Neuron (in vitro differentiated cells): ENCODE measurements at regions not wholly inside any gene's neighbourhood (a gene's known extent, or its start where the extent isn't known, plus 50 kb on each side); places are given as distances from the start of the nearest gene placed in this dataset.

Source experiments
- H2AFZ ChIP-seq: one replicate; pipeline ENCODE4 v1.6.1; 2013; ENCODE audit warnings: low read depth, mild to moderate bottlenecking, inconsistent platforms, low read length, moderate library complexity
- H3K27me3 ChIP-seq: one replicate; pipeline ENCODE4 v1.6.1; 2013; ENCODE audit warnings: low read length; ENCODE audit not compliant: insufficient read depth
- H3K36me3 ChIP-seq: one replicate; pipeline ENCODE4 v1.6.1; 2013; ENCODE audit warnings: low read length; ENCODE audit not compliant: insufficient read depth
- H3K4me1 ChIP-seq: one replicate; pipeline ENCODE4 v1.6.1; 2013; ENCODE audit warnings: low read length; ENCODE audit not compliant: insufficient read depth
- H3K4me3 ChIP-seq: 2 replicates; pipeline ENCODE4 v1.5.1; 2013; ENCODE audit warnings: mild to moderate bottlenecking, low read length, moderate library complexity
- H3K9me3 ChIP-seq: one replicate; pipeline ENCODE4 v1.6.1; 2013; ENCODE audit warnings: low read length

GRCh38 chr12:124194893-124195566, 99.9 kb upstream of the RFLNA start:
- Histone ChIP-seq H3K9me3 (peaks cover 9% of the 10 kb centered on the region), H3K36me3 (no peaks in the 10 kb centered on the region), H2AFZ (no peak overlapping the region)

DNA sequence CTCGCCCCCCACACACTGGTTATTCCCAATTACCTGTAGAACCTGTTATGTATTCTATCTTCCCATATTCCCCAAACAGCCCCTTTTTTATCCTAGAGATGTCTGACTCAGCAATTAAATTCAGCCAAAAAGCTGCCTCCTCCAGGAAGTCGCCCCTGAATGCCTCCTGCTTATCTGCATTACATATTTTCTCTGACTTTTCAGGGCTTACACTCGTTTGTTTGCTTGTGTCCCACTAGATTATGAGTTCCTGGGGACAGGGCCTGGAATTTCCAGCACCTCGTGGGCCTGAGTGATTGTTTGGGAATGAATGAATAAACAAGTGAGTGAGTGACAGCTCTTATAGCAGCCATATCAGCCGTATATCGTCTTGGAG, 99.3 kb upstream of the RFLNA start:
- Histone ChIP-seq H3K4me1 (no peaks in the 10 kb centered on the region), H2AFZ (no peak overlapping the region), H3K36me3 (no peaks in the 10 kb centered on the region), H3K4me3 (no peak overlapping the region), H3K9me3 (peaks cover 9% of the 10 kb centered on the region), H3K27me3 (no peaks in the 10 kb centered on the region)

More at GRCh38 chr12:124194893-124195566, 99.9 kb upstream of the RFLNA start:
- no peak overlapping the region for H3K4me3 ChIP-seq
- H3K4me1 ChIP-seq = no peaks in the 10 kb centered on the region
- H3K27me3 ChIP-seq = no peaks in the 10 kb centered on the region

GRCh38 chr12:124196236-124196635, 98.7 kb upstream of the RFLNA start:
- Histone ChIP-seq H3K9me3 (peaks cover 9% of the 10 kb centered on the region), H2AFZ (no peak overlapping the region), H3K4me3 (no peak overlapping the region), H3K27me3 (no peaks in the 10 kb centered on the region), H3K36me3 (no peaks in the 10 kb centered on the region), H3K4me1 (no peaks in the 10 kb centered on the region)

GRCh38 chr12:124201248-124201647, 93.6 kb upstream of the RFLNA start:
- no peaks in the 10 kb centered on the region for H3K36me3 ChIP-seq
- H3K4me3 ChIP-seq = no peak overlapping the region
- H2AFZ ChIP-seq = no peak overlapping the region
- H3K4me1 ChIP-seq = no peaks in the 10 kb centered on the region
- no peaks in the 10 kb centered on the region for H3K27me3 ChIP-seq
- H3K9me3 ChIP-seq = peaks cover 1% of the 10 kb centered on the region

DNA sequence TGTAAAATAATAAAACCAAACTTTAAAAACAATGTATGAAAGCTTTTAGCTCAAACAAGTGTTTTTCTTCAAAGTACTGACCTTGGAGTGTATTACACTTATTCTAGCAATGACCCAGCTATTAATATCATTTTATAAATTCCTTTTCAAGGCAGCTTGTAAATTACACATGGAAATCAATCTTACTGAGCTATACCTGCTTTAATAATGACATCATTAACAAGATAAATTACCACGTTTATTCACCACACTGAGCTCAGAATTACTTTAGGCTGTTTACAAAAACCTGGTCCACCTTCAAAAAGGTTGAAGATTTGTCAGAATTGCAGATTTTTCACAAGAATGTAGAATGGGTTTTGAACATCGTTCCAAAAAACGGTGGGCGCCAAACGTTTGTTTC, 91.7 kb upstream of the RFLNA start:
- Histone ChIP-seq H3K9me3 (peaks cover 1% of the 10 kb centered on the region), H3K36me3 (no peaks in the 10 kb centered on the region), H2AFZ (no peak overlapping the region), H3K27me3 (peaks cover 3% of the 10 kb centered on the region), H3K4me3 (no peak overlapping the region), H3K4me1 (no peaks in the 10 kb centered on the region)

DNA sequence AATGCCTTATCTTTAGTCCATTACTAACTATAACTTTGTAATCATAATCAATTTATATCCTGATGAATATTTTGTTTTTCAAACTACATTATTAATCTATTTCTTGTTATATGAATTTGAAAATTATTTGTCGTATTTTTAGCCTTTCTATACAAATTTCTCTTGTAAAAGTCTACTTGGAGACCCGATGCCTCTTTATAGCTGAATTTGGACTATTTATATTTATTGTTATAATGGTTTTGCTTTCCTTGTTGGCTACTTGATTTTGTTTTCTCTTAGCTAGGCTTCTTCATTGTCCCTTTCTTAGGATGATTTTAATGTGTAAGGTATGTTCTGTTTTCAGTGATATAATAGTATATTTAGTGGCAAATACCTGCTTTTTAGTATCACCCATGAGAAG, 89.5 kb upstream of the RFLNA start:
- Histone ChIP-seq H3K27me3 (peaks cover 3% of the 10 kb centered on the region), H2AFZ (no peak overlapping the region), H3K4me1 (no peaks in the 10 kb centered on the region), H3K4me3 (no peak overlapping the region), H3K36me3 (no peaks in the 10 kb centered on the region), H3K9me3 (peaks cover 1% of the 10 kb centered on the region)

- Histone ChIP-seq H3K36me3 (no peaks in the 10 kb centered on the region), H3K9me3 (peaks cover 5% of the 10 kb centered on the region)
These were observed 87.8 kb upstream of the RFLNA start for GRCh38 chr12:124207049-124207448.

DNA sequence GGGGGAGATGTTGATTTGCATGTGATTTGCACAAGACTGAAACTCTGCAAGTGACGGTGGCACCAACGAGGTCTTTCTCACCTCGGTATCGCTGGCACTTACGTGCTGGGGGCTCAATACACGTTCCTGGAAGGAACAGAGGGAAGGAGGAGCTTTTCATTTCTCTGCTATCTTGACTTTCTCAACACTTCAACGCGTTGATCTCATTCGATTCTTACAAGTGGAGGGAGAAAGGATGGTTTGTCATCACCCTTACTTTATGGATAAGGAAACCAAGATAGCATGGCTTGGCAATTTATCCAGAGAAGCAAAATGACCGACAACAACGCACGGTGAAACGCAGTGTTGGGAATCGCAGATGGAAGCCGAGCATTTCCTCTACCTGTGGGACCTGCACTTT, 87.3 kb upstream of the RFLNA start:
- Histone ChIP-seq H3K4me1 (no peaks in the 10 kb centered on the region), H2AFZ (no peak overlapping the region), H3K4me3 (no peak overlapping the region), H3K36me3 (no peaks in the 10 kb centered on the region), H3K9me3 (peaks cover 5% of the 10 kb centered on the region), H3K27me3 (peaks cover 3% of the 10 kb centered on the region)

More at GRCh38 chr12:124207049-124207448, 87.8 kb upstream of the RFLNA start:
- peaks cover 3% of the 10 kb centered on the region for H3K27me3 ChIP-seq
- no peaks in the 10 kb centered on the region for H3K4me1 ChIP-seq
- no peak overlapping the region for H2AFZ ChIP-seq
- no peak overlapping the region for H3K4me3 ChIP-seq

DNA sequence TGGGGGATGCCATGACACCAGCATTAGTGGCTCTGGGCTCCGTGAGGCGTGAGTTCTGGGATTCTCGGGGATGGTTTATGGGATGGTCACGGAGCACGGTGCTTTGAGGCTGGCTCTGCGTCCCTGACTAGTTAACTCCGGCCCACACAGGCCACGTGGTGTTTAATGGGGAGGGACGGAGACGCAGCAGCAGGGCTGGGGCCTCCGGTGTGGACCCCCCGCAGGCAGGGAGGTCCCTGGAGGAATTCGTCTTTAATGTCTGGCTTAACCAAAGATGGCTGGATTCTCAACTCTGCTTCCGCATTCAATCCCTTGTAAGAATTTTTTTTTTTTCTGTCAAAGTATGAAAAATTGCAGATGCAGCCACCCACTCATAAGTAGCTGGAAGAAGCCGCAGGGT, 86.4 kb upstream of the RFLNA start:
- Histone ChIP-seq H2AFZ (no peak overlapping the region), H3K4me3 (no peak overlapping the region), H3K27me3 (peaks cover 3% of the 10 kb centered on the region), H3K36me3 (no peaks in the 10 kb centered on the region), H3K4me1 (no peaks in the 10 kb centered on the region), H3K9me3 (peaks cover 5% of the 10 kb centered on the region)

DNA sequence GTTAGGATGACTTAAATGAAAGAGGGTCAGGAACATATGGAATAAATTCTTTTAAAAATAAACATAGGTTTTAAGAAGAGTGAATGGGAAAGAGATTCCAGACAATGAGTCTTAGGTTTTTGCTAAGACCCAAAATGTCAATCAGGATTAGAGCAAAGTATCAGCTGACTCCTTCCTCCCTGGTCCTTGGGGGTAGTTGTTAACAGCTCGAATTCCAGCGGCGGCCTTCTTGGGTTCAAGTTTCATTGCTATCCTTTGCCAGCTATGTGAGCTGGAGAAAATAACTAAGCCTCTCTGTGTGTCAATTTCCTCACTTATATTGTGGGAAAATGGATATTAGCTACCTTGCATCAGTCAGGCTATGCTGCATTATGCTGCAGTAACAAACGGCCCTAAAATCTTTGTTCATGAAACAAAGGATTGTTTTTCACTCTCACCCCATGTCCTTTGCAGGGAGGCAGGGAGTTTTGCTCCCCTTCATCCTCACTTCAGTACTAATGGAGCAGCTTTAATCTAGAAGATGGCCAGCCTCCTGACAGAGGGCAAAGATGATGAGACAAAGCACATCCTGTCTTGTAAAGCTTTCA, 83.8 kb upstream of the RFLNA start:
- no peaks in the 10 kb centered on the region for H3K36me3 ChIP-seq
- H3K4me1 ChIP-seq = peaks cover 7% of the 10 kb centered on the region
- H3K9me3 ChIP-seq = peaks cover 3% of the 10 kb centered on the region
- no peak overlapping the region for H2AFZ ChIP-seq
- H3K27me3 ChIP-seq = peaks cover 3% of the 10 kb centered on the region
- no peak overlapping the region for H3K4me3 ChIP-seq

DNA sequence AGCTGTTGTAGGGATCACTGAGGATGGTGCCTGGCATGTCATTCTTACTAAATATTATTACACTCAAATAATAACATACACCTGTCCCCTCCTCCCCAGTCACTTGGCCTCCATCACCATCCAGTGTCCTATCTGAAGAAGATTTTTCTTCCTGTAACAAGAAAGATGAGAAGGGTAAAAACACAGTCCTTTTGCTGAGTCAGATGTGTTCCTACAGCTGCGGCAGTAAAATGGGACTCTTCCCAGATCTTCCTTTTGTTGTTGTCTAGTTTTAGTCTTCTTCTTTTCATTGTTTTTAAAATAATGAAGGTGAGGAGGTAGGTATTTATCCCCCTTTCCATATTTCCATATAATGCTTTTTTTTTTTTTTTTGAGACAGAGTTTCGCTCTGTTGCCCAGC, 83.1 kb upstream of the RFLNA start:
- Histone ChIP-seq H3K36me3 (no peaks in the 10 kb centered on the region), H3K4me3 (no peak overlapping the region), H3K9me3 (peaks cover 3% of the 10 kb centered on the region), H2AFZ (no peak overlapping the region), H3K27me3 (peaks cover 3% of the 10 kb centered on the region), H3K4me1 (peaks cover 7% of the 10 kb centered on the region)

DNA sequence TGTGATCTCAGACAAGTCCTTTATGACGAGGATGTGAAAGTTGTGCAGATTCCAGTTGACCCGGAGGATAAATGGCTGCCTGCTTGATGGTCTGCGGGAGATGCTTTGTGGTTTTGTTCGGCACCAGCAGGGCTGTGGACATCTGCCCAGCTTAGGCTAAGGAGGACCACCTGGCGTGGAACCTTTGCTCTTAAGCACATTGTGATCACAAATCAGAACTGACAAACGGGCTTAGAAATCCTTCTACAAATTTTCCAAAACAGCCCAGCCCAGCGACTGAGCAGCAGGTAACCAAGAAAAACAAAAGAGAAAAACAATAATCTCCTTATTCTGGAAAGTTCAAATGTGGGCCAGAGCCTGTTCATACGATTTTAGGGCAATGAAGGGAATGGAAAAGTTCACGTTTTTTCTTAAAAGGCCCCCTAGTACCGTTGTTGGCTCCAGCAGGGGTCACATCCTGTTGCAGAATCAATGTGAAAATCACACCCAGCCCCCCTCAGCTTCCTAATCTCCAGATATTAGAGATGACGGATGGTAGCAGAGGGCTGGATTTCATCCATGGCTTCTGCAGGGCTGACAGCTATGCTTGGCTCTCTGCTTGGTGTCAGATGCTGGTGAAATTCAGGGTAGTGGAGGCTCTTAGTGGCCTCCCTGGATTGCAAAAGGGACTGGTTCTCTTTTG, 81.1 kb upstream of the RFLNA start:
- Histone ChIP-seq H3K9me3 (peaks cover 3% of the 10 kb centered on the region), H3K27me3 (peaks cover 1% of the 10 kb centered on the region), H2AFZ (no peak overlapping the region), H3K36me3 (no peaks in the 10 kb centered on the region), H3K4me3 (no peak overlapping the region), H3K4me1 (peaks cover 22% of the 10 kb centered on the region)

- Histone ChIP-seq H3K4me3 (no peak overlapping the region), H3K27me3 (peaks cover 5% of the 10 kb centered on the region), H3K36me3 (no peaks in the 10 kb centered on the region), H3K4me1 (peaks cover 22% of the 10 kb centered on the region), H3K9me3 (peaks cover 3% of the 10 kb centered on the region), H2AFZ (no peak overlapping the region)
These were observed 80.3 kb upstream of the RFLNA start for GRCh38 chr12:124214574-124214973.
